ENCODE measurements at regions not wholly inside any gene's neighbourhood (a gene's known extent, or its start where the extent isn't known, plus 50 kb on each side); places are given as distances from the start of the nearest gene placed in this dataset.

DNA sequence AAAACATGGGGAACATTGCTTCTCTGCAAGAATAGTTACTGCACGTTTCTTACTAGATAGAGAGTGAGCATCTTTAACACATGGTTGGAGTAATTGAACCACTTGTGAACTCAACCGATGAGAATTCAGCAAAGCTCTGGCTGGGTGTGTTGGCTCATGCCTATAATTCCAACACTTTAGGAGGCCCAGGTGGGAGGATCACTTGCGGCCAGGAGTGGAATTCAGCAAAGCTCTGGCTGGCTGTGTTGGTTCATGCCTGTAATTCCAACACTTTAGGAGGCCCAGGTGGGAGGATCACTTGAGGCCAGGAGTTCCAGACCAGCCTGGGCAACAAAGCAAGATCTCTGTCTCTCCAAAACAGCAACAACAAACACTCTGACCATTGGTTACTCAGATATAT is 865.9 kb downstream of the KCNJ2 start:
- FAIRE-seq (no peak), DNase-seq (ENCODE audit: low read depth, low spot score) (no peak)
- Histone ChIP-seq H3K4me2 (ENCODE audit: insufficient read depth, low read length) (no peak overlapping the region), H4K20me1 (replicated peaks; ENCODE audit: control insufficient read depth, extremely low read depth, insufficient read depth, low read length) (no peaks in the 10 kb centered on the region), H3K4me1 (ENCODE audit: control insufficient read depth, extremely low read depth, insufficient read depth, low read length) (no peaks in the 10 kb centered on the region), H3K36me3 (ENCODE audit: control insufficient read depth in 2 of 2, extremely low read depth in 1 of 2, insufficient read depth in 2 of 2, low read length in 2 of 2) (no peaks in the 10 kb centered on the region), H3K4me3 (replicated peaks in 1 of 3; ENCODE audit: insufficient read depth in 1 of 3, low read depth in 1 of 3, low read length in 3 of 3) (no peak overlapping the region), H3K9ac (replicated peaks; ENCODE audit: extremely low read depth, insufficient read depth, low read length) (no peak overlapping the region), H3K27ac (ENCODE audit: insufficient read depth, low read depth, low read length) (no peak overlapping the region), H3K9me3 (replicated peaks; ENCODE audit: control insufficient read depth, insufficient read depth, low read length) (peaks cover 6% of the 10 kb centered on the region), H3K9me1 (replicated peaks; ENCODE audit: control insufficient read depth, extremely low read depth, insufficient read depth, low read length) (no peaks in the 10 kb centered on the region), H3K79me2 (ENCODE audit: control insufficient read depth, insufficient read depth, low read length) (no peaks in the 10 kb centered on the region), H2AFZ (ENCODE audit: low read depth, low read length) (no peak overlapping the region), H3K27me3 (ENCODE audit: control insufficient read depth in 2 of 2, insufficient read depth in 2 of 2, low read length in 2 of 2) (no peaks in the 10 kb centered on the region)
- ChIA-PET CTCF (no interaction called here), POLR2A (no interaction called here)
- TF ChIP-seq FOS (IDR thresholded peaks at IDR 0.05; ENCODE audit: borderline replicate concordance, insufficient read depth, low read length) (no peak), POLR2AphosphoS5 (IDR thresholded peaks at IDR 0.05; ENCODE audit: insufficient read depth, low read depth, low read length) (no peak), EZH2 (IDR thresholded peaks at IDR 0.05; ENCODE audit: borderline replicate concordance, low read depth, low read length, severe bottlenecking) (no peak), POLR2A (IDR thresholded peaks at IDR 0.05; ENCODE audit: low read depth, low read length) (no peak), MYC (IDR thresholded peaks at IDR 0.05; ENCODE audit: low read depth, low read length) (no peak), GATA2 (IDR thresholded peaks at IDR 0.05; ENCODE audit: insufficient read depth, insufficient read length, low read depth, low read length) (no peak), JUN (IDR thresholded peaks at IDR 0.05; ENCODE audit: borderline replicate concordance, insufficient read depth, insufficient read length, low read depth) (no peak)
- TF ChIP-seq, protein P1, sequence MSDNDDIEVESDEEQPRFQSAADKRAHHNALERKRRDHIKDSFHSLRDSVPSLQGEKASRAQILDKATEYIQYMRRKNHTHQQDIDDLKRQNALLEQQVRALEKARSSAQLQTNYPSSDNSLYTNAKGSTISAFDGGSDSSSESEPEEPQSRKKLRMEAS (IDR thresholded peaks at IDR 0.05; ENCODE audit: insufficient read depth, insufficient read length), result no peak
- TF ChIP-seq, protein P2, sequence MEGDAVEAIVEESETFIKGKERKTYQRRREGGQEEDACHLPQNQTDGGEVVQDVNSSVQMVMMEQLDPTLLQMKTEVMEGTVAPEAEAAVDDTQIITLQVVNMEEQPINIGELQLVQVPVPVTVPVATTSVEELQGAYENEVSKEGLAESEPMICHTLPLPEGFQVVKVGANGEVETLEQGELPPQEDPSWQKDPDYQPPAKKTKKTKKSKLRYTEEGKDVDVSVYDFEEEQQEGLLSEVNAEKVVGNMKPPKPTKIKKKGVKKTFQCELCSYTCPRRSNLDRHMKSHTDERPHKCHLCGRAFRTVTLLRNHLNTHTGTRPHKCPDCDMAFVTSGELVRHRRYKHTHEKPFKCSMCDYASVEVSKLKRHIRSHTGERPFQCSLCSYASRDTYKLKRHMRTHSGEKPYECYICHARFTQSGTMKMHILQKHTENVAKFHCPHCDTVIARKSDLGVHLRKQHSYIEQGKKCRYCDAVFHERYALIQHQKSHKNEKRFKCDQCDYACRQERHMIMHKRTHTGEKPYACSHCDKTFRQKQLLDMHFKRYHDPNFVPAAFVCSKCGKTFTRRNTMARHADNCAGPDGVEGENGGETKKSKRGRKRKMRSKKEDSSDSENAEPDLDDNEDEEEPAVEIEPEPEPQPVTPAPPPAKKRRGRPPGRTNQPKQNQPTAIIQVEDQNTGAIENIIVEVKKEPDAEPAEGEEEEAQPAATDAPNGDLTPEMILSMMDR (IDR thresholded peaks at IDR 0.05; ENCODE audit: extremely low read depth in 1 of 2, insufficient read depth in 1 of 2, low read depth in 1 of 2, low read length in 2 of 2), result no peak
- intact Hi-C loops (cut with micrococcal nuclease) (no loop called here), dilution Hi-C loops (cut with MboI; ENCODE audit: extremely low pct_ligation_motif_present, low sequenced_read_pairs) (no loop called here)
- no TSS peak for BruUV-seq (replicated peaks)

All from endothelial cell of umbilical vein (primary cell).